HEK293T (cell line): ENCODE measurements at regions not wholly inside any gene's neighbourhood (a gene's known extent, or its start where the extent isn't known, plus 50 kb on each side); places are given as distances from the start of the nearest gene placed in this dataset.
"Not testable (repeated sequence)": the region's sequence is repeated elsewhere in the genome, so short reads cannot be mapped to it uniquely, and the experiment has no call there.

ENCODE experiments used
- BHLHE40 ChIP-seq: fragments of 450-650 bp; IDR thresholded peaks from 2 replicates; pipeline ENCODE4 v1.6.1; 2016; ENCODE audit warnings: mild to moderate bottlenecking, moderate library complexity, borderline replicate concordance
- ELF4 ChIP-seq: fragments of 450-650 bp; IDR thresholded peaks from 2 replicates; pipeline ENCODE4 v1.6.1; 2017; ENCODE audit warnings: antibody characterized with exemption
- FOXK2 ChIP-seq: fragments of 450-650 bp; IDR thresholded peaks from 2 replicates; pipeline ENCODE4 v1.6.1; 2016; ENCODE audit warnings: mild to moderate bottlenecking
- FOXM1 ChIP-seq: fragments of 450-650 bp; IDR thresholded peaks from 2 replicates; pipeline ENCODE4 v1.6.1; 2017; ENCODE audit warnings: mild to moderate bottlenecking, borderline replicate concordance
- HDGF ChIP-seq: fragments of 450-650 bp; IDR thresholded peaks from 2 replicates; pipeline ENCODE4 v1.6.1; 2017; ENCODE audit warnings: antibody characterized with exemption, borderline replicate concordance
- L3MBTL2 ChIP-seq: fragments of 450-650 bp; conservative IDR thresholded peaks from 2 replicates; pipeline ENCODE4 v1.6.1; 2016; ENCODE audit warnings: mild to moderate bottlenecking
- LEF1 ChIP-seq: fragments of 450-650 bp; IDR thresholded peaks from 2 replicates; pipeline ENCODE4 v1.6.1; 2017; ENCODE audit warnings: mild to moderate bottlenecking, borderline replicate concordance
- NFRKB ChIP-seq: fragments of 450-650 bp; IDR thresholded peaks from 2 replicates; pipeline ENCODE4 v1.6.1; 2016; ENCODE audit warnings: mild to moderate bottlenecking, moderate library complexity
- SP1 ChIP-seq: fragments of 450-650 bp; IDR thresholded peaks from 2 replicates; pipeline ENCODE4 v1.6.1; 2017
- SUZ12 ChIP-seq: fragments of 450-650 bp; IDR thresholded peaks from 2 replicates; pipeline ENCODE4 v1.6.1; 2016; ENCODE audit warnings: mild to moderate bottlenecking
- ZNF384 ChIP-seq: fragments of 450-650 bp; IDR thresholded peaks from 2 replicates; pipeline ENCODE4 v1.6.1; 2016
- TF ChIP-seq, protein P1 (sequence below): fragments of 450-650 bp; IDR thresholded peaks from 2 replicates; pipeline ENCODE4 v1.6.1; 2016

DNA sequence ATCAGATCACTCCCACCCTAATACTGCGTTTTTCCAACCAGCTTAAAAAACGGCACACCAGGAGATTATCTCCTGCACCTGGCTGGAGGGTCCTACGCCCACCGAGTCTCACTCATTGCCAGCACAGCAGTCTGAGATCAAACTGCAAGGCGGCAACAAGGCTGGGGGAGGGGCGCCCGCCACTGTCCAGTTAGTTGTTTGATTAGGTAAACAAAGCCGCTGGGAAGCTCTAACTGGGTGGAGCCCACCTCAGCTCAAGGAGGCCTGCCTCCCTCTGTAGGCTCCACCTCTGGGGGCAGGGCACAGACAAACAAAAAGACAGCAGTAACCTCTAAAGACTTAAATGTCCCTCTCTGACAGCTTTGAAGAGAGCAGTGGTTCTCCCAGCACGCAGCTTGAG lies 463.0 kb upstream of the CADM1 start:
- TF ChIP-seq ZNF384, SP1, BHLHE40, FOXM1, SUZ12, LEF1, NFRKB, HDGF, L3MBTL2, ELF4, FOXK2: not testable (repeated sequence)
- TF ChIP-seq, protein P1, sequence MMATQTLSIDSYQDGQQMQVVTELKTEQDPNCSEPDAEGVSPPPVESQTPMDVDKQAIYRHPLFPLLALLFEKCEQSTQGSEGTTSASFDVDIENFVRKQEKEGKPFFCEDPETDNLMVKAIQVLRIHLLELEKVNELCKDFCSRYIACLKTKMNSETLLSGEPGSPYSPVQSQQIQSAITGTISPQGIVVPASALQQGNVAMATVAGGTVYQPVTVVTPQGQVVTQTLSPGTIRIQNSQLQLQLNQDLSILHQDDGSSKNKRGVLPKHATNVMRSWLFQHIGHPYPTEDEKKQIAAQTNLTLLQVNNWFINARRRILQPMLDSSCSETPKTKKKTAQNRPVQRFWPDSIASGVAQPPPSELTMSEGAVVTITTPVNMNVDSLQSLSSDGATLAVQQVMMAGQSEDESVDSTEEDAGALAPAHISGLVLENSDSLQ, result not testable (repeated sequence)
